Fibroblast of skin of back (primary cell): ENCODE measurements at regions not wholly inside any gene's neighbourhood (a gene's known extent, or its start where the extent isn't known, plus 50 kb on each side); places are given as distances from the start of the nearest gene placed in this dataset.

ENCODE experiments used
- DNase-seq: peaks from one replicate; pipeline ENCODE4 v3.0.0-alpha.2; 2013

DNA sequence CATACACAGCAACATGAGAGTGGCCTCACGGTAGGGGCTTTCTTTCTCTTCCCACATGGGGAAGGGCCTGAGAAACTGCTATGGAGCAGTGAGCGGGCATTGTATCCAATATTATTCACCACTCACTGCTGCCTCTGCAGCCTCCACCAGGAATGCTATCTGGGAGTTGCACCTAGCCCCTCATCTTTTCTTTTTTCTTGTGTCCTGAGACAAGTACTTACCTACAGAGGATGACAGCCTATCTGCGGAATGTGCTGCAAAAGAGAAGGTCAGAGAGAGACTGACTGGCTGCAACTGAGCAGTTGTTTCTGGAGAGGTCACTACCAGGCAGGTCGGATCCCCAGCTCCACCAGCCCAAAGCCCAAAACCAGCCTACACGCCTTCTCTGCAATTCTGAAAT is 52.1 kb upstream of the HTATIP2 start:
- DNase-seq, result no peak

DNA sequence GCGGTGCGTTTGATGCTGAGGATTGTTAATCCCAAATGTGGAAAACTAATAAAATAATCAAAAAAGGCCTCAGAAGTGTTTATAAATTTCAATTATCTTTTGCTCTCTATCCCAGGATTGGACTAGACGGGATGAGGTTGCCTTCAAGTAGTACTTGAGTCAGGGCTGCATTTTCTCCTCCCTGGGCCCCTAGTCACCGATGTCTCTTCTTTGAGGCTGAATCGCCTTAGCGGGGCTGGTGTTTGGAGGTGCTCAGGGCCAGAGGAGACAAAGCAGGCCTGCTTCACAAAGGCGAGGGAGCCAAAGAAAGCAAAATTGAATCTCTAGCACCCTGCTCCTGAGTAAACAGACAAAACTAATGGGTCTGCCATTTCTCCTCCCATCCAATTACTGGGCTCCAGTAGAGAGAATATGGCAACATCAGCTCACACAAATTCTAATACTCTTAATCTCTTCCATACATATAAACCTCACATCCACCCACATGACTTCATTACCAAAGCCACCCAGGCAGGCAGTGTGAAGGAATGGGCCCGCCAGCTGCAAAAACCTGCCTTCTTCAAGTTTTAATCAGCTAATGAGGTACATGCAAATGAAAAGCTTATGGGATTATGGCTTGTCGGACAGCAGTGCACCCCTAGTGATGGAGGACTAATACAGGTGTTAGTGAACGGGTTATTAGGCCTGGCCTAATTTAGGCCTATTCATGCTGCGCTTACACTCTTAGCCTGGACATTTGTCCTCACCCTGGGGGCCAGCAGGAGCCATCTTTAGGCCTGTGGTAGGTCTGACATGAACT is 52.7 kb upstream of the HTATIP2 start:
- no peak for DNase-seq

DNA sequence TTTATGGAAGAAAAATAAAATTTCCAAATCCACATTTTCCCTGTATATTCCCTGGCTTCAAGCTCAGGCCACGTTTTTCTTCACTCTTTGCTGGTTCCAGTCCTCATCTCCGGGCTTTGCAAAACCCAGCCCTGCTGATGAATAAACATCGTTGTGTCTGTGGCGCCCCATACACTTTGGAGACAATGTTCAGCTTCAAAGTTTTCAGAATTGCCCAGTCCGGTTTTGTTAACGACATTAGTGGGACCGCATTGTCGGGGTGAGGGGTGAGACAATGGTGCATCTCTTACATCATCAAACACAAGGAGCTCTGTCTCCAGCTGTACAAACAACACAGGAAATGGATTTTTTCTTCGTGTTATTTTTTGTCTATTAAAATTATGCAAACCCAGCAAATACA is 53.4 kb upstream of the HTATIP2 start:
- no peak for DNase-seq

DNA sequence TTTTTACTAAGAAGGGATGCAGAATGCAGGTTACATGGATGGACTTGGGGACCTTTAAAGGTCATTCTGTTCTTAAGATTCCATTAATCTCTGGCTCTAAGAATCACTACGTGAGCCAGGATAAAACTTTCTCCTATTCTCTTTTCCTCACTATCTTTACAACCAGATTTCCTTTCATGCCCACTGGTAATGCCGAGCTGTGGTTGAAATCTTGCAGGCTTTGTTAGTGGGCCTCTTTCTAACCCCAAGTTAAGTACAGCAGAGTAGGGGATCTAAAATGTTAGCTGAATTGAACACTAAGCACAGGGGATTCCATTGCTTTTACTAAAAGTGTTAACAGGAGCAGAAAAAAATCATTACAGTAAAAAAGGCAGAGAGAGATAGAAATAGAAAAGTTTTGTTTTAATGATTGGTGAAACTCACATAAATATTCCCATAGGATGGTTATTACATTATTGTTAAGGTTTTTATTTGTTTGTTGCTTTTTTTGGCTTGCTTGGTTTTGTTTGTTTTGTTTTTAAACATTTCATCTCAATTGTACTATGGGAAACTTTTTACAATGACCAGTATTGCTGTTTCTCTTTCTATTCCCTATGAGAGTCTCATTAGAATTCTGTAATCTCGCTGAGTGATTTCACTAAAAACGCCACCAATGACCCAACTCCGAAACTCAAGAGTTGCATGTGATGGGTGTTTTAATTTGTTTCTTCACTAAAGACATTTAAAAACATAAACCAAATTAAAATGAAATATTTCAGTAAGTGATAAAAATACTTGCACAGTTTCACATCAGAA is 54.1 kb upstream of the HTATIP2 start:
- DNase-seq, result no peak

DNA sequence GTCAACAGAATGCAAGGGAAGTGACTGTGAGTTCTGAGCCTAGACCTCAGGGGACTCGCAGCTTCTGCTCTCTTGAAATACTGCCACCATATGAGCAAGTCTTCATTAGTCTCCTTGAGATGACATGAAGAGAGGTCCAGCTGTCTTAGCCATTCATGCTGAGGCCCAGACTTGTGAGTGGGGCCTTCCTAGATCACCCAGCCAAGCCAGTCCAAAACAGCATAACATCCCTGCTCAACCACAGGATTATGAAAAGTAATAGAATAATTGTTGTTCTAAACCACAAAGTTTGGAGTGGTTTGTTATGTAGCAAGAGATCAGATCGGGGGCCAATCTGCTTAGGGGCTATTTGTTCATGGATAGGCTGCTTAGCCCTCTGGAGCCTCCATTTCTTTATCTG is 54.9 kb upstream of the HTATIP2 start:
- DNase-seq, result no peak

DNA sequence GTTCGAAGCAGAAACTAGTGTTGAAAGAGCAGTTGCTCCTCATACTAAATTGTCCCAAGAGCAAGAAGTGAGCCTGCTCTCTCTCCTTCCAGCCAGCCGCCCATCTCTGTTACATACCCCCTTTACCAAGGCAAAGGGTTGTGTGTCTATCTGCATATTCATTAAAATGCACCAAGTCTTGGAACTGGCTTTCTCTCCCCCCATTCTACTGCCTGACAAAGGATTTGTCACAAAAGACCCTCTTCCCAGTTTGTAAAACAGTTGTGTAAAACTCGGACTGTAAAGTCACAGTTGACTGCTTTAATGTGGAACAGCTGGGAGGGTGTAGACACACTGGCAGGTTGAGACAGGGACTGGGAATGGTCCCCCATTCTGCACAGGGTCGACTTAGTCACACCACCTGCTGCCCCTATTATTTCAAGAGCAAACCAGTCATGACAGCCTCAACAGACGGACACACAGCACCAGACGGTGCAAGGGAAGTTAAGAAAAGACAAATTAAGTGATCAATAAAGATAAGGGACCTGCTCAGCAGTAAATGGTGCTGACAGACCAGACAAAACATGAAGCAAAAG is 60.0 kb upstream of the HTATIP2 start:
- DNase-seq, result no peak

DNA sequence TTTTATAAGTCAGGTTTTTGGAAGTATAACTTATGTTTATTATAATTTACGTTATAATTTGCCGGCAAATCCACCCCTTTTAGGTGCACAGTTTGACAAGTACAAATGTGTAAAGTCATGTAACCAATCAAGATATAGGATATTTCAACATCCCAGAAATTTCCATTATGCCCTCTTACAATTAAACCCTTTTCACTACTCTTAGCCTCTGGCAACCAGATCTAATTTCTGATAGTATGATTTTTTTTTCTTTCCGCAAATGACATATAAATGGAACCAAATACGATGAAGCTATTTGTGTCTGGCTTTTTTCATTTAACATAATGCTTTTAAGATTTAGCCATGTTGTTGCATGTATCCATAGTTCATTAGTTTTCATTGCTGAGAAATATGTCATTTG is 69.5 kb upstream of the HTATIP2 start:
- DNase-seq, result no peak

DNA sequence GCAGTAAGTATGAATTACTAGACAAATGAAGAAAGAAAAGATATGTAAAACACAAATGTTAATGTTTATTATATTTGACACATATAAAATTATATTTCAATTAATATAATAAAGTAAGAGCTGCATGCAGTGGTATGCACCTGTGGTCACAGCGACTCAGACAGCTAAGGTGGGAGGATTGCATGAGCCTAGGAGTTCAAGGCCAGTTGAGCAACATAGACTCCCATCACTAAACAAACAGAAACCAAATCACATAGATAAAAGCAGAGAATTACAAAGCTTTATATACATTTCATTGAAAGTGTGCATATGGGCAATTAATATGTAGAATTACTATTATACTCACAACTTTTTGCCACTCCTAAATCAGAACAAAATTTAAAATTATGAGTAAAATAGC is 70.0 kb upstream of the HTATIP2 start:
- no peak for DNase-seq

DNA sequence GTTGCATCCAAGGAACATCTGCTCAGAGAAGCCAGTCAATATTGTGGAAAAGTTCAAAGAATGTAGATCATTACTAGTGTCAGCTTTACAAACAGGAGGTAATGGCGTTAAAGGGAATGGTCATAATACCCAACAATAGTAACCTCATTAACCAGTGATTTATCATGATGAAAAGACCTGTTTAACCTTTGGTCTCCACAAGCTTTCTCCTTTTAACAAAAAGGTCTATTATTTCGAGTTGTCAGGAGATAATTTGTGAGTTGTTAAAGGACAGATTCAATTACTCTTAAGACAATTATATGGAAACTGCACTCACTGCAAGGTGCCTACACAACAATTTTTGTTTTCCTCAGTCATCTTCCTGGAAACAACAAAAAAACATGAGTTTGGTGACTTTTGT is 73.8 kb upstream of the HTATIP2 start:
- no peak for DNase-seq

DNA sequence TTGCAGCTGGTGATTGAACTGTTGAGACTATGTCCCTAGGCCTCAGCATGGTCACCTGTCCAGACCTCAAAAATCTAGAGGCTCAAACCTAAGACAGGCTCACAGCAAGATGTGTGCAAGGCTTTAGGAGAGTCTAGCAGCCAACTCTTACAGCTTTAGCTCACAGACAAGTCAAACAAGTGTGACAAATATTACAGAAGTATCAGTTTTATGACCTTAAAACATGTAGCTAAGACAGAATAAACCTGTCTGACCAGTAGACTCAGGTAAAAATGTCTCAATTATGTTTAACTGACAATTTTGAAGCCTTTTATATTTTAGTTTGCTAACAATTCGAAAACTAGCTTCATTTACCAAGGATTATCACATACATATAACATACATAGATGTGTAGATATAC is 80.0 kb upstream of the HTATIP2 start:
- DNase-seq, result no peak

DNA sequence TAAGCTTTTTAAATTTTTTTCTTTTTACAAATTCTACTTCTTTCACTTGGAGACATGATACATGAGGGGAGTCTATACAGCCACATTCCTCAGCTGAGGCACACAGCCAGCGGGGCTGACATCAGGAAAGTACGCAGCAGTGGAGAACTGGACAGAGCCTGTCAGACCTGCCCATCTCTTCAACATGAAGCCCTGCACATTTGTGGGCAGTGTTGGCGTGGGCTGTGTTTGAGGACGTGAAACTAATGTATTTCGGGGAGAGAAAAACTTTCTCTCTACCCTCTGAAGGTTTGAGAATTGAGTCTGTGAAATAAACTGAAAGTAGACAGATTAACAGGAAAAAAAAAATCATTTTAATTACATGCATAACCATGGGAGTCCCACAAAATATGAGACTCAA is 84.8 kb upstream of the HTATIP2 start:
- DNase-seq, result no peak

DNA sequence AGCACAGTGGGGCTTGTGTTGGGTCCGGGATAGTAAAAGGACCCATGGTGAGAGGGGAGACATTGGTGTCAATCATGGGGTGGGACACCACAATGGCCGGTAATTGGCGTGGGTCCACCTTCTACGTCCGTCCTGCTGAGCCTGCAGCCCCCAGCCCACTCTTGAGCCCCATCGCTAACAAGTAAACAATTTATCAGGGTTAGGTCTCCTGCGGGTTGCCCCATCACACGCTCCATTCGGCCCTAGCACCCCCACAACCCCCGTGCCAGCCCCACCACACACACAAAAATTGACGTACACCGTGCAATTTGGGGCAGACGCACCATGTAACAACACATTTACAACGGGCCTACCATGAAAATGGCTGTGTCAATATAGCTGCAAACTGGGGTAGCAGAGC is 86.5 kb upstream of the HTATIP2 start:
- DNase-seq, result no peak

DNA sequence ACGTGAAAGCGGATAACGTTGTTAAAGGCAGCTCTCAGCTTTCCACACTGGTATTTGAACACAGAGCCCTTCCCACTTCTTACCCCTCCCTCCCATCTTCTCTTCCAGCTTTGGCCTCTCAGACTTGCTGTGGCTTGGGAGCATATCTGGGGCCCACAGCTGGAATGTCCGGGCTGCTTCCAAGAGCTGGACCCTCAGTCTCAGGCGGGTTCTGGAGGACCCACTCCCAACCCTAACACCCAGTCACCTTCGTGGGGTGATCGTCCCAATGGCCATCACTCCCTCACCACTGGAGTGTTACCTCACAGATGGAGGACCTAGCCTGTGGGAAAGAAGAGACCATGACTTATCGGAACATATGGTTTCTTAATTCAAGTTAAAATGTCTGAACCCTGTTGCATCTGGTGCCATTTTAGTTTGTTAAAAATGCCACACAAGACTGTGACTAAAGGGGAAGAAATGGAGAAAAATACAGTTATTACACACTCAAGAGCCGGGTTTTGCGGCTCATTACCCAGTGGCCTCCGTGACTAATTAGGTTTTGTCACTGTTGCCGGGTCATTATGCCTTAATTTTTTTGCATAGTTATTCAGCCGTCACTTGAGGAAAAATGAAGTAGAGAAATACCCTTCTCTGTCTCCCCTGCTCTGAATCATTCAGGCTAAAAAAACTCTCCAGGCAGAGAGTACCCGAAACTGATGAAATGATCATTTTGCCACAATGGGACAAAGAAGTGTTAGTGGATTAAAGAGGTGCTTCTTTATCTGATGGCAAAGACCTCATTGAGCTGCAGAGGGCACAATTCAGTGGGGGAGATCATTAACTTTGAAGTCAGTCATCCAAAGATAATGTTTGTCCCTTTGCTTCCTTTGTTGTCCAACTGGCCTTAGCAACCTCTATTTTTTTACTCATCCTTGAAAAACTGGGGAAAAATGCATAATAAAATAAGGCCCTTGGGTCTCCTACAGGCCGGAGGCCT is 87.2 kb upstream of the HTATIP2 start:
- DNase-seq, result no peak

DNA sequence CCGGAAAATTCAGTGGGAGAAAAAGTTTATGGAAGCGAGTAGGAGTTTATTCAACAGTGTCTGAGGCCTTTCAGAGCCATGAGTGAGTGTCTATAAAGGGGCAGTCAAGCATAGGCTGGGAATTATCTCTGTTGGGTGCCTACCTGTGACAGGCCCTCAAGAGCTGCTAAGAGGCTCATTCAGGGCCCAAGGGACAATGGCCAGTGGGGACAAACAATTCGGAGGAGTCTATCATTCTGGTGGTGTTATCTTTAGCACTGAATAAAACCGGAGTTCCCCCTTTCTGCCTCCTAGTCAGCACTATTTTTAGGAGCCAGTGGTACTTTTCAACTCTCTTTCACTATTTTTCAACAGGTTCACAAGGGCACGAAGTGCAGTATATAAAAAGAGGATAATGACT is 89.5 kb upstream of the HTATIP2 start:
- no peak for DNase-seq

DNA sequence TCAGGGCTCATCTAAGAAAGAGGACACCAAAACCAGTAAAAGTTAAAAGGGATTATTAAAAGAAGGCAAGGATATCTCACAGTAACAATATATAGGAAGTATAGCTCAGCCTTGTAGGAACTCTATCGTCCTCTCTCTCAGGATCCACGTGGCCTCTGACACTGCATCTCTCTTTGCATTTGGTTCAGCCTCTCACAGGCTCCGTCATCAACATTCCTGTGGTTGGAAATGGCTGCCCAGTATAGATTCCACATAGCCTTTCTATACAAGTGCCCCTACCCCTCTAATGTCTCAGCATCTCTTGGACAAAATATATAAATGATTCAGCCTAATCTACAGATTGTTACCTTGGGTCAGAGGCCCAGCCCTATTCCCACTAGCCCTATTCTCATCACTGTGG is 101.3 kb upstream of the DBX1 start:
- DNase-seq, result peak; percentile 34

DNA sequence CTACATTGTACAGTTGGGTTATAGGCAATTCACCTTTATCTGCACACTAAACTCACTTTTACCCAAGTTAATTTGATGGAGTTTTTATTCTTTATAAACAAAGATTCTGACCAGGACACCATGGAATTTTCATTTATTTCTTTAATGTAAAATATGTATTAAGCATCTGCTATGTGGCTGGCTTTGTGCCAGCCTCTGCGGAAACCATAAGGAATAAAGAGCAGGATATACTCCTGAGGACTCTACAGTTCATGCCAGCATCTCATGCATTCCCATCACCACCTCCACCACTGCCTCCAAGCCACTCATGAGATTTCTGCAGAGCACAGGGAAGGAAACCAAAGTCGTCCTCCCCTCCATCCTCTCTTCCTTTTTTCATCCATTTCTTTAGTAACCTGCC is 100.0 kb upstream of the DBX1 start:
- no peak for DNase-seq

DNA sequence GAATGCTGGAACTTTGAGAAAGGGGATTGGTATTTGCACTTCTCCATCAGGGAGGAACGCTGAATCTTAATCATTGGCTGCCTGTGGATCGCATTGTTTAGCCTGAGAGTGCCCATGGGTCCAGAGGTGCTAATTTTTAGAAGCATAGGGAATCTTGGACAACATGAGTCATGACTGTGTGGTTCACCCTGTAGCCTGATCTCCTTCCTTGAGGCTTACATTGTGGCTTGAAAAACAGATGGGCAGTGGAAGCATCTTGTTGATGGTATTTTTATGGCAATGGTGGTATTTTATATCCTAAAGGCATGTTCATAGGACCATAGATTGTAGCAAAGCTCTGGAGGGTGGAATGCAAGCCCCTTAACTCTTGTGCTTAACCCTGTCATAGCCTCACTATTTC is 99.2 kb upstream of the DBX1 start:
- no peak for DNase-seq

DNA sequence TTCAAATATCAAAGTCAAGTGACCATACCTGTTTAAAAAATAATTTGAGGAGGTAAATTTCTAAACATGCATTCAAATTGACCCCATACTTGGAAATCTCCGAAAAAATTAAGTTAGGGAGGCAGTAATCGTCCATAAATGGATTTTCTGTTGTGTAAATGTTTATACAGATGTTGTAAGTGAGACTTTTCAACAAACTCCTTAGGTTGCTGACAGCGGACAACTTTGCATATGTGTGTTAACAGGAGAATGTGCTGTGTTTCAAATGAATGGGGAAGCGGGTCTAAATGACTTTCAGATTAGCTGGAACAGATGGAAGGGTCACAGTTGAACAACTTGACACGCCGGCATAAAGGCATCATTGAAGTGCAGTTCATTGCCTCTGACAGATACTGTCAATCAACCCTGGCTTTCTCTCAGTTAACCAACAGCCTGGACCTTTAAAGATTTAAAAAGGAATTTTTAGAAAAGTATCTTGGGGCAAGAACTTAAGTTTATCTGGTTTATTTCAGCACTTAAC is 98.2 kb upstream of the DBX1 start:
- no peak for DNase-seq

DNA sequence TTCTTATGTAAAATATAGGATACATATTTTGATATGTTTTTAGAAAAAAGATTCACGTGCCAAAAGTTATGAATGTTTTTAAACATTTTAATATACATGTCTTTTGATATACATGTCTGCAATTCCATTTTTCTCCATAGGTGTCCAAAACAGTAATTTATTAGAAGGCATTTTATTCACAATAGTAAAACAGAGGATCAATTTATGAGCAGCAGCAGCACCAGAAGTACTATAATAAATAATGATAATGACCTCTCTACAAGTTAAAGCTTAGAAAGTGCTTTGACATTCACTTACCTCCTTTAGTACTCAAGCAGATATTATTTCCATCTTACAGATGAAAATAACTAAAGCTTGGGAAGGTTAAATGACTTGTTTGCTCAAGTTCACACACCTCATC is 96.7 kb upstream of the DBX1 start:
- no peak for DNase-seq

DNA sequence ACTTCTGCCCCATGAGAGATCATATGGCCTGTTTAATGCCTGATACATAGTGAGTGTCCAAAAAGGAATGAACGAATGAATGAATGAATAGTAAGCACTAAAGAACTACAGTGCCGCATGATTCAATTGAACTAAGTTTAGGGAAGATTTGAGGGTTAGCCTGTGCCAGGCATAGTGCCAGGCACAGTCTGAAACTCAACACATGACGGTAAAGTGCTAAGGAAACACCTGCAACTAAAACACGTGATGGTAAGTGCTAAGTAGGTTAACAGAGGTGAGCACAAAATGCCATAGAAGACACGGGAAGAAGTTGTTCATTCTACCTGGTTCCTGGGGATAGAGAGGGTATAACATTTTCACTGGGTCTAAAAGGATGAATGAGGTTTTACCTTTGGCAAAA is 93.5 kb upstream of the DBX1 start:
- DNase-seq, result no peak

DNA sequence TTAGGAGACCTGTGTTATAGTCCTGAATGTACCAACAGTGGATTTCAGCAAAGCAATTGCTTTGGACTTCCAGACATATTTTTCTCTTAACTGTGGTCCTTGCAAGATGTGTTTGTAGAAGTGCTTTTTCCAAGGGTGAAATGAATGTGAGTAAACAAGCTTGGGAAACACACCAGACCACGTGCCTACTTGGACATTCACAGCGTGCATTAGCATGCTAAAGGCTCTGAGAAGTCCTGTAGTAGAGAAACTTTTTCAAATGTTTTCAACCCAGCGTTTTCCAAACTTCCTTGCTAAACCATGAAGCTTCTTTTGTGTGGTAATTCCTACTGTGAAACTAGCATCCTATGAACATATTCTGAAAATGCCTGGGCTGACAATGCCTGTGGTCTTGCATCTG is 91.2 kb upstream of the DBX1 start:
- DNase-seq, result no peak

DNA sequence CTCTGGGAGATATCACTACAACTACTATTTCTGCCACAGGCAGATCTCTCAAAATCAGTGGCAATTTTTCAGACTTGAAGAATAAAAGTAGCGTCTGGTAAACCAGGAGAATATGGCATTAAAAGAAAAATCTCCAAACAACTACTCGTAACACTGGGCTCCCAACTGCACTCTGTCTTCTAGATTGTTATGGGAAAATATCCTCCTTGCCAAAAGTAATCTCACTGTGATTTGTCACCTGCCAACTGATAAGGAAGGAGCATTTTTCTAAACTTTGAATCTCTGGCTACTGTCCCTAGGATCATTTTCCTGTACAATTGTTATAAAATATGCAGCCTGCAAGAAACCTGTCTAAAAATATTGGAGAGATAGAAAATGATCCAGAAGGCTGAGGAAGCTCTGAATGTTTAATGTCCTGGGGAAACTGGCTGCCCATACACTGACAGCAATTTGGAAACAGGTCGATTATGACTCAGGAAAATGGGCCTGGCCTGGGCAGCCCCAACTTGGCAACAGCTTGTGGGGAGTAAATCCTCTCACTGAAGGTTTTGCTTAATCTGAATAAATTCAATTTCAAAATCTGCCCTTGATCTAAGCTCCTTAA is 90.5 kb upstream of the DBX1 start:
- DNase-seq, result no peak
